HCT116 (cell line): ENCODE measurements at regions not wholly inside any gene's neighbourhood (a gene's known extent, or its start where the extent isn't known, plus 50 kb on each side); places are given as distances from the start of the nearest gene placed in this dataset.

ENCODE experiments used
- ATAC-seq: fragments of 200-7000 bp; cut with Tn5 transposase; 2 replicates; pipeline ENCODE4 v1.9.1; 2020; ENCODE audit warnings: mild to moderate bottlenecking, moderate library complexity
- BruUV-seq: library from RNA; stranded (reverse); fragments of 400-500 nt; replicated peaks from 2 replicates; lab custom pipeline; 2021; lab: Mats Ljungman, UMichigan
- CTCF ChIA-PET: fragments of 300-600 bp; sonication (Branson Sonifier 250); formaldehyde crosslinking; loops from one replicate; lab custom pipeline; 2021; ENCODE audit warnings: antibody characterized with exemption; lab: Charles Lee
- POLR2A ChIA-PET: fragments of 300-600, 350-600 bp; sonication (Branson Sonifier 250); formaldehyde crosslinking; loops from one replicate; lab custom pipeline; 2021; ENCODE audit warnings: antibody characterized with exemption; lab: Charles Lee
- RAD21 ChIA-PET, 2 experiments: fragments of 300-600 bp; sonication (Branson Sonifier 250); formaldehyde crosslinking; loops; one replicate each; lab custom pipeline; 2023; ENCODE audit warnings: low total read pairs in 2 of 2; ENCODE audit not compliant: uncharacterized antibody in 2 of 2, unreplicated experiment in 2 of 2, low non-redundant PET in 1 of 2; lab: Charles Lee
- DNase-seq: peaks from one replicate; pipeline ENCODE4 v3.0.0-alpha.2; 2010; ENCODE audit warnings: low read depth, low spot score
- H2AFZ ChIP-seq: fragments of 200-600 bp; shearing (Covaris generic), sonication (generic); 2 replicates; pipeline ENCODE4 v1.6.1; 2017; ENCODE audit warnings: low read depth, mixed run types, mixed read lengths, antibody characterized with exemption, low read length; ENCODE audit not compliant: poor library complexity, severe bottlenecking
- H3K27ac ChIP-seq: 2 replicates; pipeline ENCODE4 v1.5.1; 2012; ENCODE audit warnings: low read depth, low read length
- H3K27me3 ChIP-seq: fragments of 200-600 bp; sonication (generic); 2 replicates; pipeline ENCODE4 v1.6.1; 2016; ENCODE audit warnings: mixed run types, low read length, mixed read lengths; ENCODE audit not compliant: insufficient read depth
- H3K36me3 ChIP-seq, 2 experiments: fragments of 200-500 bp in 1 of 2; fragments of 200-600 bp in 1 of 2; sonication (Bioruptor generic) in 1 of 2; sonication (generic) in 1 of 2; 2 replicates each; pipeline versions ENCODE4 v1.5.1 to v1.6.1; 2014 to 2016; ENCODE audit warnings: low read length in 2 of 2, inconsistent platforms in 1 of 2, mixed read lengths in 1 of 2, mixed run types in 1 of 2; ENCODE audit not compliant: insufficient read depth in 2 of 2, control insufficient read depth in 1 of 2
- H3K4me1 ChIP-seq, 2 experiments: fragments of 200-600 bp in 1 of 2; sonication (generic) in 1 of 2; 2 replicates each; pipeline versions ENCODE4 v1.5.1 to v1.6.1; 2012 to 2017; ENCODE audit warnings: low read length in 2 of 2, inconsistent platforms in 1 of 2, mild to moderate bottlenecking in 1 of 2, mixed read lengths in 1 of 2, mixed run types in 1 of 2, moderate library complexity in 1 of 2; ENCODE audit not compliant: insufficient read depth in 2 of 2, control insufficient read depth in 1 of 2
- H3K4me2 ChIP-seq: fragments of 200-600 bp; sonication (generic); 2 replicates; pipeline ENCODE4 v1.6.1; 2017; ENCODE audit warnings: mixed run types, low read length, mixed read lengths
- H3K4me3 ChIP-seq, 2 experiments: fragments of 200-600 bp in 1 of 2; sonication (generic) in 1 of 2; replicated peaks in 1 of 2; 2 replicates each; pipeline ENCODE4 v1.5.1; 2011 to 2016; ENCODE audit warnings: low read length in 2 of 2, control low read depth in 1 of 2, low read depth in 1 of 2, mild to moderate bottlenecking in 1 of 2, mixed read lengths in 1 of 2, mixed run types in 1 of 2
- H3K79me2 ChIP-seq: fragments of 200-600 bp; sonication (generic); 2 replicates; pipeline ENCODE4 v1.6.1; 2017; ENCODE audit warnings: mild to moderate bottlenecking, mixed run types, low read length, moderate library complexity, mixed read lengths; ENCODE audit not compliant: insufficient read depth
- H3K9ac ChIP-seq: fragments of 200-600 bp; sonication (generic); 2 replicates; pipeline ENCODE4 v1.6.1; 2016; ENCODE audit warnings: low read length, mixed read lengths
- H3K9me2 ChIP-seq: fragments of 200-600 bp; sonication (generic), shearing (Covaris generic); 2 replicates; pipeline ENCODE4 v1.6.1; 2017; ENCODE audit warnings: mixed run types, mild to moderate bottlenecking, moderate library complexity; ENCODE audit not compliant: insufficient read depth
- H3K9me3 ChIP-seq, 2 experiments: fragments of 200-500 bp in 1 of 2; fragments of 200-600 bp in 1 of 2; sonication (Bioruptor generic) in 1 of 2; sonication (generic) in 1 of 2; 2 replicates each; pipeline ENCODE4 v1.6.1; 2014 to 2017; ENCODE audit warnings: low read length in 2 of 2, mixed read lengths in 2 of 2, inconsistent platforms in 1 of 2, low read depth in 1 of 2, mild to moderate bottlenecking in 1 of 2, mixed run types in 1 of 2, moderate library complexity in 1 of 2; ENCODE audit not compliant: control insufficient read depth in 1 of 2, insufficient read depth in 1 of 2
- H4K20me1 ChIP-seq: fragments of 200-600 bp; sonication (generic), shearing (Covaris generic); 2 replicates; pipeline ENCODE4 v1.6.1; 2017; ENCODE audit warnings: mixed run types, mild to moderate bottlenecking, moderate library complexity; ENCODE audit not compliant: insufficient read depth
- CEBPB ChIP-seq: IDR thresholded peaks from 2 replicates; pipeline ENCODE4 v1.6.1; 2012; ENCODE audit warnings: low read depth
- EGR1 ChIP-seq: IDR thresholded peaks from 2 replicates; pipeline ENCODE4 v1.6.1; 2012; ENCODE audit warnings: low read depth
- EZH2 ChIP-seq: fragments of 200-600 bp; sonication (generic); IDR thresholded peaks from 2 replicates; pipeline ENCODE4 v1.6.1; 2017; ENCODE audit warnings: antibody characterized with exemption, mixed run types
- EZH2phosphoT487 ChIP-seq: fragments of 200-600 bp; IDR thresholded peaks from 2 replicates; pipeline ENCODE4 v1.6.1; 2018; ENCODE audit warnings: antibody characterized with exemption, borderline replicate concordance
- FOSL1 ChIP-seq: IDR thresholded peaks from 2 replicates; pipeline ENCODE4 v1.6.1; 2012; ENCODE audit warnings: low read depth
- JUND ChIP-seq: IDR thresholded peaks from 2 replicates; pipeline ENCODE4 v1.6.1; 2012
- POLR2A ChIP-seq: IDR thresholded peaks from 2 replicates; pipeline ENCODE4 v1.7.0; 2011; ENCODE audit warnings: borderline replicate concordance; ENCODE audit not compliant: insufficient read depth, insufficient read length; ENCODE audit errors: extremely low read depth
- SRF ChIP-seq: IDR thresholded peaks from 2 replicates; pipeline ENCODE4 v1.6.1; 2012; ENCODE audit warnings: low read depth
- YY1 ChIP-seq: IDR thresholded peaks from 2 replicates; pipeline ENCODE4 v1.6.1; 2011; ENCODE audit warnings: low read length, low read depth, moderate library complexity, mild to moderate bottlenecking; ENCODE audit not compliant: insufficient replicate concordance; ENCODE audit errors: extremely low read depth
- ZNF274 ChIP-seq: fragments of 200-500 bp; sonication (Bioruptor generic); IDR thresholded peaks from 2 replicates; pipeline ENCODE4 v1.6.1; 2014; ENCODE audit warnings: mild to moderate bottlenecking, low read depth, low read length, inconsistent platforms
- intact Hi-C: fragments of 100-400 bp; cut with micrococcal nuclease; formaldehyde crosslinking; loops from 2 replicates; pipeline ENCODE4 v1.10.0; 2022
- TF ChIP-seq, protein P1 (sequence below), 3 experiments: fragments of 200-600 bp in 1 of 3; sonication (generic) in 1 of 3; IDR thresholded peaks in 2 of 3; conservative IDR thresholded peaks in 1 of 3; 2 replicates each; pipeline ENCODE4 v1.5.1; 2012 to 2017; ENCODE audit warnings: low read depth in 2 of 3, low read length in 2 of 3, antibody characterized with exemption in 1 of 3, borderline replicate concordance in 1 of 3, control low read depth in 1 of 3, mild to moderate bottlenecking in 1 of 3, mixed read lengths in 1 of 3, mixed run types in 1 of 3, moderate library complexity in 1 of 3; ENCODE audit not compliant: insufficient read depth in 1 of 3
- TF ChIP-seq, protein P2 (sequence below): IDR thresholded peaks from 2 replicates; pipeline ENCODE4 v1.6.1; 2012; ENCODE audit warnings: low read depth

DNA sequence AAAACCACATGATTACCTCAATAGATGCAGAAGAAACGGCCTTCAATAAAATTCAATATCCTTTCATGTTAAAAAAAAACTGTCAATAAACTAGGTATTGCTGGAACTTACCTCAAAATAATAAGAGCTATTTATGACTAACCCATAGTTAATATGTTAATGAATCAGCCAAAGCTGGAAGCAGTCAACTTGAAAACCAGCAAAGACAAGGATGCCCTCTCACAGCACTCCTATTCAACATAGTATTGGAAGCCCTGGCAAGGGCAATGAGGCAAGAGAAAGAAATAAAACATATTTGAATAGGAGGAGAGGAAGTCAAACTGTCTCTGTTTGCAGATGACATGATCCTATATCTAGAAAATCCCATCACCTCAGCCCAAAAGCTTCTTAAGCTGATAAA, 456.1 kb downstream of the OCA2 start:
- TF ChIP-seq EZH2 (no peak), ZNF274 (no peak), POLR2A (no peak), SRF (no peak), EGR1 (no peak), YY1 (no peak), EZH2phosphoT487 (no peak), CEBPB (no peak), FOSL1 (no peak), JUND (no peak)
- TF ChIP-seq, protein P1, sequence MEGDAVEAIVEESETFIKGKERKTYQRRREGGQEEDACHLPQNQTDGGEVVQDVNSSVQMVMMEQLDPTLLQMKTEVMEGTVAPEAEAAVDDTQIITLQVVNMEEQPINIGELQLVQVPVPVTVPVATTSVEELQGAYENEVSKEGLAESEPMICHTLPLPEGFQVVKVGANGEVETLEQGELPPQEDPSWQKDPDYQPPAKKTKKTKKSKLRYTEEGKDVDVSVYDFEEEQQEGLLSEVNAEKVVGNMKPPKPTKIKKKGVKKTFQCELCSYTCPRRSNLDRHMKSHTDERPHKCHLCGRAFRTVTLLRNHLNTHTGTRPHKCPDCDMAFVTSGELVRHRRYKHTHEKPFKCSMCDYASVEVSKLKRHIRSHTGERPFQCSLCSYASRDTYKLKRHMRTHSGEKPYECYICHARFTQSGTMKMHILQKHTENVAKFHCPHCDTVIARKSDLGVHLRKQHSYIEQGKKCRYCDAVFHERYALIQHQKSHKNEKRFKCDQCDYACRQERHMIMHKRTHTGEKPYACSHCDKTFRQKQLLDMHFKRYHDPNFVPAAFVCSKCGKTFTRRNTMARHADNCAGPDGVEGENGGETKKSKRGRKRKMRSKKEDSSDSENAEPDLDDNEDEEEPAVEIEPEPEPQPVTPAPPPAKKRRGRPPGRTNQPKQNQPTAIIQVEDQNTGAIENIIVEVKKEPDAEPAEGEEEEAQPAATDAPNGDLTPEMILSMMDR (IDR thresholded peaks at IDR 0.05 in 2 of 3, conservative IDR thresholded peaks at IDR 0.05 in 1 of 3; ENCODE audit: borderline replicate concordance in 1 of 3, insufficient read depth in 1 of 3, low read depth in 2 of 3, low read length in 2 of 3): no peak
- TF ChIP-seq, protein P2, sequence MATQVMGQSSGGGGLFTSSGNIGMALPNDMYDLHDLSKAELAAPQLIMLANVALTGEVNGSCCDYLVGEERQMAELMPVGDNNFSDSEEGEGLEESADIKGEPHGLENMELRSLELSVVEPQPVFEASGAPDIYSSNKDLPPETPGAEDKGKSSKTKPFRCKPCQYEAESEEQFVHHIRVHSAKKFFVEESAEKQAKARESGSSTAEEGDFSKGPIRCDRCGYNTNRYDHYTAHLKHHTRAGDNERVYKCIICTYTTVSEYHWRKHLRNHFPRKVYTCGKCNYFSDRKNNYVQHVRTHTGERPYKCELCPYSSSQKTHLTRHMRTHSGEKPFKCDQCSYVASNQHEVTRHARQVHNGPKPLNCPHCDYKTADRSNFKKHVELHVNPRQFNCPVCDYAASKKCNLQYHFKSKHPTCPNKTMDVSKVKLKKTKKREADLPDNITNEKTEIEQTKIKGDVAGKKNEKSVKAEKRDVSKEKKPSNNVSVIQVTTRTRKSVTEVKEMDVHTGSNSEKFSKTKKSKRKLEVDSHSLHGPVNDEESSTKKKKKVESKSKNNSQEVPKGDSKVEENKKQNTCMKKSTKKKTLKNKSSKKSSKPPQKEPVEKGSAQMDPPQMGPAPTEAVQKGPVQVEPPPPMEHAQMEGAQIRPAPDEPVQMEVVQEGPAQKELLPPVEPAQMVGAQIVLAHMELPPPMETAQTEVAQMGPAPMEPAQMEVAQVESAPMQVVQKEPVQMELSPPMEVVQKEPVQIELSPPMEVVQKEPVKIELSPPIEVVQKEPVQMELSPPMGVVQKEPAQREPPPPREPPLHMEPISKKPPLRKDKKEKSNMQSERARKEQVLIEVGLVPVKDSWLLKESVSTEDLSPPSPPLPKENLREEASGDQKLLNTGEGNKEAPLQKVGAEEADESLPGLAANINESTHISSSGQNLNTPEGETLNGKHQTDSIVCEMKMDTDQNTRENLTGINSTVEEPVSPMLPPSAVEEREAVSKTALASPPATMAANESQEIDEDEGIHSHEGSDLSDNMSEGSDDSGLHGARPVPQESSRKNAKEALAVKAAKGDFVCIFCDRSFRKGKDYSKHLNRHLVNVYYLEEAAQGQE: no peak
- no TSS peak for BruUV-seq

More for the DNA sequence above, 456.1 kb downstream of the OCA2 start:
- Histone ChIP-seq H4K20me1 (no peaks in the 10 kb centered on the region), H2AFZ (no peak overlapping the region), H3K79me2 (no peaks in the 10 kb centered on the region), H3K9me3 (peaks cover 11 to 28% of the 10 kb centered on the region in 2 experiments; a peak in 2 of 4 replicates), H3K27me3 (no peaks in the 10 kb centered on the region), H3K27ac (no peak overlapping the region), H3K9ac (no peak overlapping the region), H3K4me2 (no peak overlapping the region), H3K9me2 (no peaks in the 10 kb centered on the region), H3K4me1 (no peaks in the 10 kb centered on the region), H3K36me3 (no peaks in the 10 kb centered on the region), H3K4me3 (no peak overlapping the region)
- RAD21 ChIA-PET: no interaction called here
- CTCF ChIA-PET: no interaction called here
- intact Hi-C loops: no loop called here
- DNase-seq (no peak), ATAC-seq (no peak)
- POLR2A ChIA-PET: no interaction called here
